IMR-90 (cell line): ENCODE measurements at regions not wholly inside any gene's neighbourhood (a gene's known extent, or its start where the extent isn't known, plus 50 kb on each side); places are given as distances from the start of the nearest gene placed in this dataset.

Source experiments
- ATAC-seq: fragments of 200-7000 bp; cut with Tn5 transposase; 2 replicates; pipeline ENCODE4 v1.9.1; 2020; ENCODE audit warnings: low read depth, mild to moderate bottlenecking, moderate library complexity
- BruUV-seq: library from RNA; stranded (reverse); fragments of 400-500 nt; replicated peaks from 2 replicates; lab custom pipeline; 2021; lab: Mats Ljungman, UMichigan
- CTCF ChIA-PET: fragments of 300-600 bp; formaldehyde crosslinking; extraction: SDS; loops from one replicate; lab custom pipeline; 2021; ENCODE audit warnings: antibody characterized with exemption; lab: Yijun Ruan, JAX
- POLR2A ChIA-PET: fragments of 300-600 bp; sonication (Branson Sonifier 250); formaldehyde crosslinking; loops from one replicate; lab custom pipeline; 2022; ENCODE audit warnings: antibody characterized with exemption; ENCODE audit not compliant: unreplicated experiment; lab: Charles Lee
- DNase-seq: peaks from one replicate; pipeline ENCODE4 v3.0.0; 2013
- H2AFZ ChIP-seq: replicated peaks from 2 replicates; pipeline ENCODE3; 2013; ENCODE audit warnings: low read length, mild to moderate bottlenecking; ENCODE audit not compliant: poor library complexity
- H2AK5ac ChIP-seq: 2 replicates; pipeline ENCODE4 v1.6.1; 2013; ENCODE audit warnings: low read depth, low read length, inconsistent platforms
- H2AK9ac ChIP-seq: replicated peaks from 2 replicates; pipeline ENCODE3; 2013; ENCODE audit warnings: mild to moderate bottlenecking, low read depth, low read length, moderate library complexity; ENCODE audit not compliant: poor library complexity
- H2BK120ac ChIP-seq: 2 replicates; pipeline ENCODE4 v1.6.1; 2013; ENCODE audit warnings: low read depth, low read length, inconsistent platforms
- H2BK15ac ChIP-seq: 3 replicates; pipeline ENCODE4 v1.6.1; 2013; ENCODE audit warnings: low read depth, low read length, inconsistent platforms
- H2BK20ac ChIP-seq: 2 replicates; pipeline ENCODE4 v1.6.1; 2013; ENCODE audit warnings: low read depth, mild to moderate bottlenecking, inconsistent platforms, low read length, moderate library complexity
- H2BK5ac ChIP-seq: 2 replicates; pipeline ENCODE4 v1.6.1; 2013; ENCODE audit warnings: mild to moderate bottlenecking, low read depth, low read length, inconsistent platforms; ENCODE audit not compliant: poor library complexity, severe bottlenecking
- H3K14ac ChIP-seq: replicated peaks from 2 replicates; pipeline ENCODE4 v1.6.1; 2013; ENCODE audit warnings: low read depth, low read length, inconsistent platforms
- H3K18ac ChIP-seq: 2 replicates; pipeline ENCODE4 v1.6.1; 2013; ENCODE audit warnings: low read depth, low read length, control low read depth
- H3K23ac ChIP-seq: 2 replicates; pipeline ENCODE4 v1.6.1; 2013; ENCODE audit warnings: low read depth, low read length, inconsistent platforms
- H3K27ac ChIP-seq: 2 replicates; pipeline ENCODE4 v1.5.1; 2013; ENCODE audit warnings: mild to moderate bottlenecking, control low read depth, low read length; ENCODE audit not compliant: insufficient read depth
- H3K27me3 ChIP-seq: 2 replicates; pipeline ENCODE4 v1.6.1; 2013; ENCODE audit warnings: low read length; ENCODE audit not compliant: control insufficient read depth, insufficient read depth
- H3K36me3 ChIP-seq: 2 replicates; pipeline ENCODE4 v1.6.1; 2013; ENCODE audit warnings: low read length, mixed read lengths; ENCODE audit not compliant: control insufficient read depth, insufficient read depth
- H3K4ac ChIP-seq: 2 replicates; pipeline ENCODE4 v1.6.1; 2013; ENCODE audit warnings: low read depth, low read length, inconsistent platforms
- H3K4me1 ChIP-seq: 2 replicates; pipeline ENCODE4 v1.6.1; 2013; ENCODE audit warnings: low read length, mixed read lengths; ENCODE audit not compliant: control insufficient read depth, insufficient read depth
- H3K4me2 ChIP-seq: 2 replicates; pipeline ENCODE4 v1.6.1; 2013; ENCODE audit warnings: low read depth, mild to moderate bottlenecking, control low read depth, low read length, moderate library complexity
- H3K4me3 ChIP-seq: 2 replicates; pipeline ENCODE4 v1.5.1; 2013; ENCODE audit warnings: low read depth, mild to moderate bottlenecking, control low read depth, low read length, moderate library complexity; ENCODE audit not compliant: insufficient read depth
- H3K56ac ChIP-seq: 2 replicates; pipeline ENCODE4 v1.6.1; 2013; ENCODE audit warnings: low read length, inconsistent platforms; ENCODE audit not compliant: insufficient read depth; ENCODE audit errors: extremely low read depth
- H3K79me1 ChIP-seq, 2 experiments: 2 replicates each; pipeline ENCODE4 v1.6.1; 2013; ENCODE audit warnings: low read length in 2 of 2, inconsistent platforms in 1 of 2, low read depth in 1 of 2
- H3K9ac ChIP-seq: 2 replicates; pipeline ENCODE4 v1.6.1; 2013; ENCODE audit warnings: low read depth, low read length, control low read depth
- H3K9me1 ChIP-seq: 2 replicates; pipeline ENCODE4 v1.6.1; 2013; ENCODE audit warnings: low read length, inconsistent platforms; ENCODE audit not compliant: insufficient read depth
- H3K9me3 ChIP-seq: 2 replicates; pipeline ENCODE4 v1.6.1; 2013; ENCODE audit warnings: low read length; ENCODE audit not compliant: control insufficient read depth, insufficient read depth
- H4K20me1 ChIP-seq: 2 replicates; pipeline ENCODE4 v1.6.1; 2013; ENCODE audit warnings: low read length, inconsistent platforms; ENCODE audit not compliant: insufficient read depth
- H4K5ac ChIP-seq: 2 replicates; pipeline ENCODE4 v1.6.1; 2013; ENCODE audit warnings: mild to moderate bottlenecking, low read depth, low read length, control low read depth
- H4K8ac ChIP-seq, 2 experiments: 2 replicates each; pipeline ENCODE4 v1.6.1; 2013; ENCODE audit warnings: low read depth in 2 of 2, low read length in 2 of 2, control low read depth in 1 of 2, inconsistent platforms in 1 of 2
- H4K91ac ChIP-seq: 2 replicates; pipeline ENCODE4 v1.6.1; 2013; ENCODE audit warnings: low read depth, low read length, inconsistent platforms; ENCODE audit not compliant: insufficient read depth
- RAD21 ChIP-seq: IDR thresholded peaks from 2 replicates; pipeline ENCODE4 v1.6.1; 2012; ENCODE audit warnings: low read length, improper control_type of control experiment
- WGBS, 2 experiments: methylation state at CpG; one replicate each; pipeline versions ENCODE4 v1.1.5 to v1.1.7; 2013; ENCODE audit warnings: missing lambda C conversion rate in 2 of 2; ENCODE audit not compliant: insufficient read length in 1 of 2; ENCODE audit errors: extremely low coverage in 2 of 2; 5-methylcytosine and 5-hydroxymethylcytosine counted together
- dilution Hi-C: fragments of 300-500 bp; cut with HindIII; formaldehyde crosslinking; loops from one replicate; pipeline ENCODE4 v1.14.3; 2018; ENCODE audit warnings: low sequenced_read_pairs; ENCODE audit not compliant: unreplicated experiment
- in situ Hi-C: fragments of 300-500 bp; cut with MboI; formaldehyde crosslinking; loops from 3 replicates; pipeline ENCODE4 v1.14.3; 2019; ENCODE audit warnings: low sequenced_read_pairs, inconsistent platforms, mixed read lengths
- intact Hi-C: fragments of 100-400 bp; cut with micrococcal nuclease; formaldehyde crosslinking; loops from 2 replicates; pipeline ENCODE4 v1.10.0; 2022

DNA sequence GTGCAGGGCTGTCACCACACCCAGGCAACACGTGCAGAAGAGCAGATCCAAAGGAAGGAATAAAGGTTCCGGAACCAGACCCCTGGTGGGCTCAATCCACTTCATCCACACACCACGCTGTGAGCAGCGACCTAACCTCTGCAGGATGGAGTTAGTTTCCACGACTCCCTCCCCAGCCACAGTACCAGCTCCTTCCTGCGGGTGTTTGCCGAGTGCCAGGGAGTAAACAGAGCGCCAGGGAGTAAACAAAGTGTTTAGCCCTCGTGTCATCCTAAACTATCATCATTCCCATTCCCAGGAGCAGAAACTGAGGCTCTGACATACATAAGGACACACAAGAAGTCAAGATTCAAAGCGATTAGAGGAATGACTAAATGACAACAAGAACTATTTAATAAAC is 261.3 kb downstream of the MN1 start:
- no peak for TF ChIP-seq RAD21
- Histone ChIP-seq H3K14ac (no peak overlapping the region), H3K56ac (no peak overlapping the region), H4K5ac (no peak overlapping the region), H3K27ac (no peak overlapping the region), H4K8ac (no peak overlapping the region), H3K4me3 (no peak overlapping the region), H3K9me3 (no peaks in the 10 kb centered on the region), H3K4me2 (no peak overlapping the region), H2BK5ac (no peak overlapping the region), H3K36me3 (no peaks in the 10 kb centered on the region), H3K27me3 (peaks cover 50% of the 10 kb centered on the region), H3K4me1 (peaks cover 2% of the 10 kb centered on the region; the same call in 1 of the 2 replicates), H3K9me1 (no peaks in the 10 kb centered on the region), H3K79me1 (no peaks in the 10 kb centered on the region), H2AFZ (no peak overlapping the region), H3K9ac (no peak overlapping the region), H3K23ac (no peak overlapping the region), H2BK120ac (no peak overlapping the region), H2AK9ac (no peak overlapping the region), H2BK20ac (no peak overlapping the region), H3K4ac (no peak overlapping the region), H2BK15ac (no peak overlapping the region), H4K91ac (no peak overlapping the region), H3K18ac (no peak overlapping the region), H2AK5ac (no peak overlapping the region), H4K20me1 (no peaks in the 10 kb centered on the region)
- ATAC-seq (no peak), DNase-seq (no peak)
- intact Hi-C loops (no loop called here), in situ Hi-C loops (no loop called here), dilution Hi-C loops (no loop called here)
- BruUV-seq: no TSS peak
- ChIA-PET CTCF (no interaction called here), POLR2A (interaction anchor here (0.5 kb wide), 1 partner anchor 1262 kb away, joined by 4 read pairs; no protein-coding TSS in a partner anchor)
- 80% methylated on average over 2 of the region's 10 CpGs; no CpG with 5 or more reads in 1 of the 2 experiments for WGBS, 2 experiments
